IMR-90 (cell line): ENCODE measurements at regions not wholly inside any gene's neighbourhood (a gene's known extent, or its start where the extent isn't known, plus 50 kb on each side); places are given as distances from the start of the nearest gene placed in this dataset.

Experiments used
- ATAC-seq: fragments of 200-7000 bp; cut with Tn5 transposase; 2 replicates; pipeline ENCODE4 v1.9.1; 2020; ENCODE audit warnings: low read depth, mild to moderate bottlenecking, moderate library complexity
- BruUV-seq: library from RNA; stranded (reverse); fragments of 400-500 nt; replicated peaks from 2 replicates; lab custom pipeline; 2021; lab: Mats Ljungman, UMichigan
- CTCF ChIA-PET: fragments of 300-600 bp; formaldehyde crosslinking; extraction: SDS; loops from one replicate; lab custom pipeline; 2021; ENCODE audit warnings: antibody characterized with exemption; lab: Yijun Ruan, JAX
- POLR2A ChIA-PET: fragments of 300-600 bp; sonication (Branson Sonifier 250); formaldehyde crosslinking; loops from one replicate; lab custom pipeline; 2022; ENCODE audit warnings: antibody characterized with exemption; ENCODE audit not compliant: unreplicated experiment; lab: Charles Lee
- DNase-seq: peaks from one replicate; pipeline ENCODE4 v3.0.0; 2013
- H2AFZ ChIP-seq: replicated peaks from 2 replicates; pipeline ENCODE3; 2013; ENCODE audit warnings: low read length, mild to moderate bottlenecking; ENCODE audit not compliant: poor library complexity
- H2AK5ac ChIP-seq: 2 replicates; pipeline ENCODE4 v1.6.1; 2013; ENCODE audit warnings: low read depth, low read length, inconsistent platforms
- H2AK9ac ChIP-seq: replicated peaks from 2 replicates; pipeline ENCODE3; 2013; ENCODE audit warnings: mild to moderate bottlenecking, low read depth, low read length, moderate library complexity; ENCODE audit not compliant: poor library complexity
- H2BK120ac ChIP-seq: 2 replicates; pipeline ENCODE4 v1.6.1; 2013; ENCODE audit warnings: low read depth, low read length, inconsistent platforms
- H2BK15ac ChIP-seq: 3 replicates; pipeline ENCODE4 v1.6.1; 2013; ENCODE audit warnings: low read depth, low read length, inconsistent platforms
- H2BK20ac ChIP-seq: 2 replicates; pipeline ENCODE4 v1.6.1; 2013; ENCODE audit warnings: low read depth, mild to moderate bottlenecking, inconsistent platforms, low read length, moderate library complexity
- H2BK5ac ChIP-seq: 2 replicates; pipeline ENCODE4 v1.6.1; 2013; ENCODE audit warnings: mild to moderate bottlenecking, low read depth, low read length, inconsistent platforms; ENCODE audit not compliant: poor library complexity, severe bottlenecking
- H3K14ac ChIP-seq: replicated peaks from 2 replicates; pipeline ENCODE4 v1.6.1; 2013; ENCODE audit warnings: low read depth, low read length, inconsistent platforms
- H3K18ac ChIP-seq: 2 replicates; pipeline ENCODE4 v1.6.1; 2013; ENCODE audit warnings: low read depth, low read length, control low read depth
- H3K23ac ChIP-seq: 2 replicates; pipeline ENCODE4 v1.6.1; 2013; ENCODE audit warnings: low read depth, low read length, inconsistent platforms
- H3K27ac ChIP-seq: 2 replicates; pipeline ENCODE4 v1.5.1; 2013; ENCODE audit warnings: mild to moderate bottlenecking, control low read depth, low read length; ENCODE audit not compliant: insufficient read depth
- H3K27me3 ChIP-seq: 2 replicates; pipeline ENCODE4 v1.6.1; 2013; ENCODE audit warnings: low read length; ENCODE audit not compliant: control insufficient read depth, insufficient read depth
- H3K36me3 ChIP-seq: 2 replicates; pipeline ENCODE4 v1.6.1; 2013; ENCODE audit warnings: low read length, mixed read lengths; ENCODE audit not compliant: control insufficient read depth, insufficient read depth
- H3K4ac ChIP-seq: 2 replicates; pipeline ENCODE4 v1.6.1; 2013; ENCODE audit warnings: low read depth, low read length, inconsistent platforms
- H3K4me1 ChIP-seq: 2 replicates; pipeline ENCODE4 v1.6.1; 2013; ENCODE audit warnings: low read length, mixed read lengths; ENCODE audit not compliant: control insufficient read depth, insufficient read depth
- H3K4me2 ChIP-seq: 2 replicates; pipeline ENCODE4 v1.6.1; 2013; ENCODE audit warnings: low read depth, mild to moderate bottlenecking, control low read depth, low read length, moderate library complexity
- H3K4me3 ChIP-seq: 2 replicates; pipeline ENCODE4 v1.5.1; 2013; ENCODE audit warnings: low read depth, mild to moderate bottlenecking, control low read depth, low read length, moderate library complexity; ENCODE audit not compliant: insufficient read depth
- H3K56ac ChIP-seq: 2 replicates; pipeline ENCODE4 v1.6.1; 2013; ENCODE audit warnings: low read length, inconsistent platforms; ENCODE audit not compliant: insufficient read depth; ENCODE audit errors: extremely low read depth
- H3K79me1 ChIP-seq, 2 experiments: 2 replicates each; pipeline ENCODE4 v1.6.1; 2013; ENCODE audit warnings: low read length in 2 of 2, inconsistent platforms in 1 of 2, low read depth in 1 of 2
- H3K9ac ChIP-seq: 2 replicates; pipeline ENCODE4 v1.6.1; 2013; ENCODE audit warnings: low read depth, low read length, control low read depth
- H3K9me1 ChIP-seq: 2 replicates; pipeline ENCODE4 v1.6.1; 2013; ENCODE audit warnings: low read length, inconsistent platforms; ENCODE audit not compliant: insufficient read depth
- H3K9me3 ChIP-seq: 2 replicates; pipeline ENCODE4 v1.6.1; 2013; ENCODE audit warnings: low read length; ENCODE audit not compliant: control insufficient read depth, insufficient read depth
- H4K20me1 ChIP-seq: 2 replicates; pipeline ENCODE4 v1.6.1; 2013; ENCODE audit warnings: low read length, inconsistent platforms; ENCODE audit not compliant: insufficient read depth
- H4K5ac ChIP-seq: 2 replicates; pipeline ENCODE4 v1.6.1; 2013; ENCODE audit warnings: mild to moderate bottlenecking, low read depth, low read length, control low read depth
- H4K8ac ChIP-seq, 2 experiments: 2 replicates each; pipeline ENCODE4 v1.6.1; 2013; ENCODE audit warnings: low read depth in 2 of 2, low read length in 2 of 2, control low read depth in 1 of 2, inconsistent platforms in 1 of 2
- H4K91ac ChIP-seq: 2 replicates; pipeline ENCODE4 v1.6.1; 2013; ENCODE audit warnings: low read depth, low read length, inconsistent platforms; ENCODE audit not compliant: insufficient read depth
- BHLHE40 ChIP-seq: fragments of 150-350 bp; IDR thresholded peaks from 2 replicates; pipeline ENCODE4 v1.6.1; 2016; ENCODE audit warnings: mild to moderate bottlenecking, low read depth, low read length
- CEBPB ChIP-seq: IDR thresholded peaks from 2 replicates; pipeline ENCODE4 v1.6.1; 2012; ENCODE audit warnings: low read depth, low read length, improper control_type of control experiment
- CHD1 ChIP-seq: IDR thresholded peaks from 2 replicates; pipeline ENCODE4 v1.6.1; 2012; ENCODE audit warnings: low read depth, low read length, improper control_type of control experiment
- MXI1 ChIP-seq: IDR thresholded peaks from 2 replicates; pipeline ENCODE4 v1.6.1; 2012; ENCODE audit warnings: low read depth, mild to moderate bottlenecking, low read length, moderate library complexity, borderline replicate concordance
- NFE2L2 ChIP-seq: fragments of 150-350 bp; IDR thresholded peaks from 2 replicates; pipeline ENCODE4 v1.6.1; 2016; ENCODE audit warnings: low read depth, mild to moderate bottlenecking, low read length
- RAD21 ChIP-seq: IDR thresholded peaks from 2 replicates; pipeline ENCODE4 v1.6.1; 2012; ENCODE audit warnings: low read length, improper control_type of control experiment
- RCOR1 ChIP-seq: IDR thresholded peaks from 2 replicates; pipeline ENCODE4 v1.6.1; 2012; ENCODE audit warnings: mild to moderate bottlenecking, low read length, improper control_type of control experiment; ENCODE audit not compliant: insufficient replicate concordance
- RFX5 ChIP-seq: IDR thresholded peaks from 2 replicates; pipeline ENCODE4 v1.8.0; 2012; ENCODE audit warnings: low read depth, mild to moderate bottlenecking, low read length, moderate library complexity
- WGBS, 2 experiments: methylation state at CpG; one replicate each; pipeline versions ENCODE4 v1.1.5 to v1.1.7; 2013; ENCODE audit warnings: missing lambda C conversion rate in 2 of 2; ENCODE audit not compliant: insufficient read length in 1 of 2; ENCODE audit errors: extremely low coverage in 2 of 2; 5-methylcytosine and 5-hydroxymethylcytosine counted together
- dilution Hi-C: fragments of 300-500 bp; cut with HindIII; formaldehyde crosslinking; loops from one replicate; pipeline ENCODE4 v1.14.3; 2018; ENCODE audit warnings: low sequenced_read_pairs; ENCODE audit not compliant: unreplicated experiment
- in situ Hi-C: fragments of 300-500 bp; cut with MboI; formaldehyde crosslinking; loops from 3 replicates; pipeline ENCODE4 v1.14.3; 2019; ENCODE audit warnings: low sequenced_read_pairs, inconsistent platforms, mixed read lengths
- intact Hi-C: fragments of 100-400 bp; cut with micrococcal nuclease; formaldehyde crosslinking; loops from 2 replicates; pipeline ENCODE4 v1.10.0; 2022
- TF ChIP-seq, protein P1 (sequence below): conservative IDR thresholded peaks from 2 replicates; pipeline ENCODE4 v1.5.1; 2012; ENCODE audit warnings: mild to moderate bottlenecking, low read depth, low read length, improper control_type of control experiment
- TF ChIP-seq, protein P2 (sequence below): fragments of 150-350 bp; IDR thresholded peaks from 2 replicates; pipeline ENCODE4 v1.6.1; 2016; ENCODE audit warnings: low read depth, mild to moderate bottlenecking, low read length, moderate library complexity, borderline replicate concordance

DNA sequence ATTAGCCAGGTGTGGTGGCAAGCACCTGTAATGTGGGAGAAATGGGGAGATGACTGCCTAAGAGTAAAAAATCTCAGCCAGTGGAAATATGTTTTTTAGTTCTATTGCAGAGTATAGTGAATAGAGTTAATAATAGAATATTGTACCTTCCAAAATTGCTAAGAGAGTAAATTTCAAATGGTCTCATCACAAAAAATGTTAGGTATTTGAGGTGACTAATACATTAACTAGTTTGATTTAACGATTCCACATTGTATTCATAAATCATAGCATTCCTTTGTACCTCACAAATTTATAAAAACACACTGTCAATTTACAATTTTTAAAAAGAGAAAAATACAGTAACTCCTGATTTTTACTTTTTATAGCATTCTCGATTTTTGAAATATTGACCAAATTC lies 681.5 kb upstream of the EPHA5 start:
- H3K9me3 ChIP-seq: peaks cover 6% of the 10 kb centered on the region
- ChIA-PET POLR2A (no interaction called here), CTCF (no interaction called here)
- no CpG with 5 or more reads among the region's 2 CpGs for WGBS, 2 experiments
- H2BK15ac ChIP-seq: no peak overlapping the region
- no peaks in the 10 kb centered on the region for H3K36me3 ChIP-seq
- TF ChIP-seq CEBPB (no peak), RAD21 (no peak), MXI1 (no peak), RFX5 (no peak), NFE2L2 (no peak), BHLHE40 (no peak), CHD1 (no peak), RCOR1 (no peak)
- TF ChIP-seq, protein P1, sequence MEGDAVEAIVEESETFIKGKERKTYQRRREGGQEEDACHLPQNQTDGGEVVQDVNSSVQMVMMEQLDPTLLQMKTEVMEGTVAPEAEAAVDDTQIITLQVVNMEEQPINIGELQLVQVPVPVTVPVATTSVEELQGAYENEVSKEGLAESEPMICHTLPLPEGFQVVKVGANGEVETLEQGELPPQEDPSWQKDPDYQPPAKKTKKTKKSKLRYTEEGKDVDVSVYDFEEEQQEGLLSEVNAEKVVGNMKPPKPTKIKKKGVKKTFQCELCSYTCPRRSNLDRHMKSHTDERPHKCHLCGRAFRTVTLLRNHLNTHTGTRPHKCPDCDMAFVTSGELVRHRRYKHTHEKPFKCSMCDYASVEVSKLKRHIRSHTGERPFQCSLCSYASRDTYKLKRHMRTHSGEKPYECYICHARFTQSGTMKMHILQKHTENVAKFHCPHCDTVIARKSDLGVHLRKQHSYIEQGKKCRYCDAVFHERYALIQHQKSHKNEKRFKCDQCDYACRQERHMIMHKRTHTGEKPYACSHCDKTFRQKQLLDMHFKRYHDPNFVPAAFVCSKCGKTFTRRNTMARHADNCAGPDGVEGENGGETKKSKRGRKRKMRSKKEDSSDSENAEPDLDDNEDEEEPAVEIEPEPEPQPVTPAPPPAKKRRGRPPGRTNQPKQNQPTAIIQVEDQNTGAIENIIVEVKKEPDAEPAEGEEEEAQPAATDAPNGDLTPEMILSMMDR: no peak
- TF ChIP-seq, protein P2, sequence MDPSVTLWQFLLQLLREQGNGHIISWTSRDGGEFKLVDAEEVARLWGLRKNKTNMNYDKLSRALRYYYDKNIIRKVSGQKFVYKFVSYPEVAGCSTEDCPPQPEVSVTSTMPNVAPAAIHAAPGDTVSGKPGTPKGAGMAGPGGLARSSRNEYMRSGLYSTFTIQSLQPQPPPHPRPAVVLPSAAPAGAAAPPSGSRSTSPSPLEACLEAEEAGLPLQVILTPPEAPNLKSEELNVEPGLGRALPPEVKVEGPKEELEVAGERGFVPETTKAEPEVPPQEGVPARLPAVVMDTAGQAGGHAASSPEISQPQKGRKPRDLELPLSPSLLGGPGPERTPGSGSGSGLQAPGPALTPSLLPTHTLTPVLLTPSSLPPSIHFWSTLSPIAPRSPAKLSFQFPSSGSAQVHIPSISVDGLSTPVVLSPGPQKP: no peak
- no peaks in the 10 kb centered on the region for H3K4me1 ChIP-seq
- intact Hi-C loops: no loop called here
- no peak overlapping the region for H3K18ac ChIP-seq
- H3K23ac ChIP-seq: no peak overlapping the region
- H2BK5ac ChIP-seq: no peak overlapping the region
- no peak overlapping the region for H4K8ac ChIP-seq
- no peak overlapping the region for H3K4me2 ChIP-seq
- H4K91ac ChIP-seq: no peak overlapping the region
- no peak overlapping the region for H3K56ac ChIP-seq
- H3K27me3 ChIP-seq: no peaks in the 10 kb centered on the region
- BruUV-seq: no TSS peak
- H3K27ac ChIP-seq: no peak overlapping the region
- no peaks in the 10 kb centered on the region for H3K79me1 ChIP-seq
- H3K9me1 ChIP-seq: no peaks in the 10 kb centered on the region
- dilution Hi-C loops: no loop called here
- no peak overlapping the region for H3K4ac ChIP-seq
- no peak overlapping the region for H3K9ac ChIP-seq
- in situ Hi-C loops: no loop called here
- no peak overlapping the region for H4K5ac ChIP-seq
- H3K14ac ChIP-seq: no peak overlapping the region
- 0 out of 2 replicates have a peak overlapping the region, but pooled peaks have one; percentile 23 for H2BK120ac ChIP-seq
- DNase-seq (no peak), ATAC-seq (no peak)
- H2AK5ac ChIP-seq: no peak overlapping the region
- no peaks in the 10 kb centered on the region for H4K20me1 ChIP-seq
- H2AK9ac ChIP-seq: no peak overlapping the region
- no peak overlapping the region for H3K4me3 ChIP-seq
- no peak overlapping the region for H2BK20ac ChIP-seq
- H2AFZ ChIP-seq: no peak overlapping the region
